CD4-positive, alpha-beta T cell treated with Interleukin-6 for 4 hours (primary cell): ENCODE measurements at regions not wholly inside any gene's neighbourhood (a gene's known extent, or its start where the extent isn't known, plus 50 kb on each side); places are given as distances from the start of the nearest gene placed in this dataset.

Experiments used
- DNase-seq: peaks from one replicate; pipeline ENCODE4 v3.0.0-alpha.2; 2020; ENCODE audit warnings: mixed read lengths

GRCh38 chr4:153141238-153141637 is 63.0 kb upstream of the TRIM2 start:
- DNase-seq, result no peak

- DNase-seq, result peak; percentile 73
These were observed 61.4 kb upstream of the TRIM2 start for GRCh38 chr4:153142700-153143438.

- no peak for DNase-seq
These were observed 60.5 kb upstream of the TRIM2 start for GRCh38 chr4:153143527-153144348.

- DNase-seq, result no peak
These were observed 58.2 kb upstream of the TRIM2 start for GRCh38 chr4:153146031-153146430.

GRCh38 chr4:153146961-153147360 is 57.3 kb upstream of the TRIM2 start:
- DNase-seq, result no peak

- DNase-seq, result no peak
These were observed 55.5 kb upstream of the TRIM2 start for GRCh38 chr4:153148791-153149190.

- DNase-seq, result peak; percentile 30
These were observed 52.4 kb upstream of the TRIM2 start for GRCh38 chr4:153151535-153152455.

- peak; percentile 83 for DNase-seq
These were observed 51.5 kb upstream of the TRIM2 start for GRCh38 chr4:153152501-153153338.

- DNase-seq, result peak; percentile 83
These were observed 50.8 kb upstream of the TRIM2 start for GRCh38 chr4:153153339-153153871.

GRCh38 chr4:153154007-153154975 is 50.0 kb upstream of the TRIM2 start:
- DNase-seq, result peak; percentile 46
